SU-DHL-6 (cell line): ENCODE measurements at regions not wholly inside any gene's neighbourhood (a gene's known extent, or its start where the extent isn't known, plus 50 kb on each side); places are given as distances from the start of the nearest gene placed in this dataset.

Experiments used
- H2AFZ ChIP-seq: fragments of 200-600 bp; sonication (generic); 2 replicates; pipeline ENCODE4 v1.6.1; 2014; ENCODE audit warnings: low read depth, mild to moderate bottlenecking, moderate library complexity, mixed read lengths, antibody characterized with exemption, low read length; ENCODE audit not compliant: severe bottlenecking
- H3F3A ChIP-seq: fragments of 200-600 bp; shearing (Covaris generic); 2 replicates; pipeline ENCODE4 v1.6.0; 2016; ENCODE audit warnings: antibody characterized with exemption, mild to moderate bottlenecking; ENCODE audit not compliant: insufficient read depth
- H3K27ac ChIP-seq: fragments of 200-600 bp; sonication (generic); 2 replicates; pipeline ENCODE4 v1.5.1; 2016; ENCODE audit warnings: low read depth, mild to moderate bottlenecking, low read length, moderate library complexity, mixed read lengths
- H3K27me3 ChIP-seq: fragments of 200-600 bp; sonication (generic), shearing (Covaris generic); 2 replicates; pipeline ENCODE4 v1.6.0; 2014; ENCODE audit warnings: mild to moderate bottlenecking, low read length
- H3K36me3 ChIP-seq: fragments of 200-600 bp; sonication (generic); 2 replicates; pipeline ENCODE4 v1.6.1; 2014; ENCODE audit warnings: mild to moderate bottlenecking, low read length, mixed read lengths
- H3K4me2 ChIP-seq: fragments of 300-600, 200-600 bp; shearing (Covaris generic), sonication (generic); 2 replicates; pipeline ENCODE4 v1.6.0; 2014; ENCODE audit warnings: low read length, low read depth, mild to moderate bottlenecking; ENCODE audit not compliant: poor library complexity, severe bottlenecking
- H3K4me3 ChIP-seq: fragments of 200-600 bp; sonication (generic); 2 replicates; pipeline ENCODE4 v1.5.1; 2014; ENCODE audit warnings: antibody characterized with exemption, low read length, mild to moderate bottlenecking, mixed read lengths; ENCODE audit not compliant: insufficient read depth, poor library complexity, severe bottlenecking
- H3K79me2 ChIP-seq: fragments of 200-600 bp; sonication (generic); 2 replicates; pipeline ENCODE4 v1.6.1; 2014; ENCODE audit warnings: mild to moderate bottlenecking, low read length, moderate library complexity; ENCODE audit not compliant: insufficient read depth
- H3K9ac ChIP-seq: fragments of 200-600 bp; sonication (generic); 2 replicates; pipeline ENCODE4 v1.7.0; 2014; ENCODE audit warnings: mild to moderate bottlenecking, low read length
- H3K9me2 ChIP-seq: fragments of 200-600 bp; sonication (generic); replicated peaks from 2 replicates; pipeline ENCODE4 v1.6.1; 2014; ENCODE audit warnings: low read length; ENCODE audit not compliant: insufficient read depth
- H3K9me3 ChIP-seq: fragments of 200-600 bp; sonication (generic); 2 replicates; pipeline ENCODE4 v1.6.1; 2014; ENCODE audit warnings: low read length, mixed read lengths; ENCODE audit not compliant: insufficient read depth
- H4K20me1 ChIP-seq: fragments of 200-600 bp; sonication (generic); 2 replicates; pipeline ENCODE4 v1.6.1; 2014; ENCODE audit warnings: low read depth, mild to moderate bottlenecking, antibody characterized with exemption, low read length, moderate library complexity, mixed read lengths
- CTCF ChIP-seq: fragments of 200-600 bp; sonication (generic); IDR thresholded peaks from one replicate; pipeline ENCODE4 v1.5.1; 2017; ENCODE audit warnings: antibody characterized with exemption, mild to moderate bottlenecking, low read length, moderate library complexity; ENCODE audit not compliant: insufficient read depth, poor library complexity, severe bottlenecking
- EZH2phosphoT487 ChIP-seq: fragments of 200-600 bp; sonication (generic), shearing (Covaris generic); conservative IDR thresholded peaks from 2 replicates; pipeline ENCODE4 v1.6.1; 2018; ENCODE audit warnings: mild to moderate bottlenecking, antibody characterized with exemption, low read length, moderate library complexity, mixed read lengths

DNA sequence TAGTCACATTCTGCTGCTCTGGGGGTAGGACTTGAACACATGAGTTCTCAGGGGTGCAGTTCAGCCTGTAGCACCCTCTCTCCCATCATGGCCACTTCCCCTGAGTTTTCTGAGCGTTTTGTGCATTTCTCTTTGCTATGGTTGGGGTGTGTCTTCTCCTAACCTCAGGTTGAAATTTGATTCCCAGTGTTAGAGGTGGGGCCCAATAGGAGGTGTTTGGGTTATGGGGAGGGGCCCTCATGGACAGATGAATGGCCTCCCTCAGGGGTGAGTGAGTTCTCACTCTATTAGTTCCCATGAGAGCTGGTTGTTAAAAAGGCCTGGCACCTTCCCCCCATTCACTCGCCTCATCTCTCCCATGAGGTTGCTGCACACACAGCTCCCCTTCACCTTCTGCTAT, 101.1 kb downstream of the FOXL1 start:
- no peak overlapping the region for H3K4me2 ChIP-seq
- H2AFZ ChIP-seq: no peak overlapping the region
- H3K36me3 ChIP-seq: no peaks in the 10 kb centered on the region
- no peak overlapping the region for H3K27ac ChIP-seq
- H3F3A ChIP-seq: no peaks in the 10 kb centered on the region
- no peak overlapping the region for H3K9ac ChIP-seq
- TF ChIP-seq CTCF (no peak), EZH2phosphoT487 (no peak)
- no peaks in the 10 kb centered on the region for H3K9me2 ChIP-seq
- no peaks in the 10 kb centered on the region for H4K20me1 ChIP-seq
- no peaks in the 10 kb centered on the region for H3K27me3 ChIP-seq
- no peaks in the 10 kb centered on the region for H3K79me2 ChIP-seq
- no peaks in the 10 kb centered on the region for H3K9me3 ChIP-seq
- no peak overlapping the region for H3K4me3 ChIP-seq

GRCh38 chr16:86680162-86680561, 101.8 kb downstream of the FOXL1 start:
- Histone ChIP-seq H3K4me2 (no peak overlapping the region), H3F3A (no peaks in the 10 kb centered on the region), H3K4me3 (no peak overlapping the region), H3K27me3 (no peaks in the 10 kb centered on the region), H3K9me3 (no peaks in the 10 kb centered on the region), H3K79me2 (no peaks in the 10 kb centered on the region), H2AFZ (no peak overlapping the region), H3K27ac (no peak overlapping the region), H3K9ac (no peak overlapping the region), H3K36me3 (no peaks in the 10 kb centered on the region), H3K9me2 (no peaks in the 10 kb centered on the region), H4K20me1 (no peaks in the 10 kb centered on the region)
- TF ChIP-seq CTCF (no peak), EZH2phosphoT487 (no peak)

DNA sequence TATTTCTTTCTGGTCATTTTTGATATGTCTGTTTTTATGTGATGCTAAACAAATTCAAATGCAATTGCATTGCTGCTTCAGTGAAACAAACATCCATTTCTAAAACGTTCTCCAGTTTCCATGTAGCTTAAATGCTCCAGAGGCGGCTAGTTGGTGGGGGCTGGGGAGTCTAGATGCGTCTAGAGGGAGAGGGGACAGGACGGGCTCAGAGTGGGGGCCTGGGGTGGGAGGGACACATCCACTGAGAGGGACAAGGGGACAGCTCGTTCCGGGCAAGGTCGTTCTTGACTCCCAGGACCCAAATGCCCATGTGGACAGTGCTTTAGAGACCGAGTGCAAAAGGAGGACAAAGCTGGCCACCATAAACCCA, 102.3 kb downstream of the FOXL1 start:
- Histone ChIP-seq H3K79me2 (no peaks in the 10 kb centered on the region), H4K20me1 (no peaks in the 10 kb centered on the region), H2AFZ (no peak overlapping the region), H3K27me3 (no peaks in the 10 kb centered on the region), H3K36me3 (no peaks in the 10 kb centered on the region), H3K9me3 (no peaks in the 10 kb centered on the region), H3K9ac (no peak overlapping the region), H3K4me3 (no peak overlapping the region), H3K27ac (no peak overlapping the region), H3K4me2 (no peak overlapping the region), H3K9me2 (no peaks in the 10 kb centered on the region), H3F3A (no peaks in the 10 kb centered on the region)
- no peak for TF ChIP-seq CTCF
- TF ChIP-seq EZH2phosphoT487: no peak
